HepG2 (cell line): ENCODE measurements at regions not wholly inside any gene's neighbourhood (a gene's known extent, or its start where the extent isn't known, plus 50 kb on each side); places are given as distances from the start of the nearest gene placed in this dataset.
A peak's percentile ranks its signal among the peaks of the same experiment; 100 is the strongest.

Experiments used
- HDAC2 ChIP-seq: sonication (generic); formaldehyde crosslinking; IDR thresholded peaks from 2 replicates; pipeline ENCODE4 v1.4.0; 2020; ENCODE audit warnings: missing genetic modification reagents
- HMGA1 ChIP-seq: sonication (generic); formaldehyde crosslinking; conservative IDR thresholded peaks from 2 replicates; pipeline ENCODE4 v1.4.0; 2020; ENCODE audit warnings: missing genetic modification reagents
- MED13 ChIP-seq: sonication (generic); formaldehyde crosslinking; IDR thresholded peaks from 2 replicates; pipeline ENCODE4 v1.5.0; 2020; ENCODE audit warnings: missing genetic modification reagents
- MZF1 ChIP-seq: sonication (generic); formaldehyde crosslinking; IDR thresholded peaks from 2 replicates; pipeline ENCODE4 v1.8.1; 2023; ENCODE audit warnings: mild to moderate bottlenecking, missing genetic modification reagents, borderline replicate concordance
- NFRKB ChIP-seq: fragments of 450-650 bp; IDR thresholded peaks from 2 replicates; pipeline ENCODE4 v1.6.1; 2017
- PRDM4 ChIP-seq: sonication (generic); formaldehyde crosslinking; IDR thresholded peaks from 2 replicates; pipeline ENCODE4 v1.9.0; 2021; ENCODE audit warnings: missing genetic modification reagents, borderline replicate concordance
- RAD51 ChIP-seq: fragments of 450-650 bp; IDR thresholded peaks from 2 replicates; pipeline ENCODE4 v1.6.1; 2016; ENCODE audit warnings: borderline replicate concordance
- SOX13 ChIP-seq, 3 experiments: fragments of 450-650 bp in 1 of 3; sonication (generic) in 1 of 3; formaldehyde crosslinking in 1 of 3; IDR thresholded peaks in 2 of 3; conservative IDR thresholded peaks in 1 of 3; 2 replicates each; pipeline versions ENCODE4 v1.5.0 to v1.6.1; 2016 to 2020; ENCODE audit warnings: antibody characterized with exemption in 1 of 3, mild to moderate bottlenecking in 1 of 3, missing compliant biosample characterization in 1 of 3, missing genetic modification reagents in 1 of 3, moderate library complexity in 1 of 3
- SRF ChIP-seq: IDR thresholded peaks from 2 replicates; pipeline ENCODE4 v1.6.1; 2011; ENCODE audit warnings: mild to moderate bottlenecking, low read depth, low read length, moderate library complexity
- TERF1 ChIP-seq: sonication (generic); formaldehyde crosslinking; IDR thresholded peaks from 2 replicates; pipeline ENCODE4 v1.8.0; 2022; ENCODE audit warnings: mild to moderate bottlenecking, missing genetic modification reagents, moderate library complexity
- THRA ChIP-seq: sonication (generic); formaldehyde crosslinking; IDR thresholded peaks from 2 replicates; pipeline ENCODE4 v1.4.0; 2020; ENCODE audit warnings: missing genetic modification reagents, borderline replicate concordance
- ZFP36L2 ChIP-seq: sonication (generic); formaldehyde crosslinking; IDR thresholded peaks from 2 replicates; pipeline ENCODE4 v1.4.0; 2020; ENCODE audit warnings: missing genetic modification reagents
- ZNF280B ChIP-seq: sonication (generic); formaldehyde crosslinking; IDR thresholded peaks from 2 replicates; pipeline ENCODE4 v1.5.0; 2020; ENCODE audit warnings: missing genetic modification reagents, mild to moderate bottlenecking, borderline replicate concordance
- ZNF441 ChIP-seq: sonication (generic); formaldehyde crosslinking; IDR thresholded peaks from 2 replicates; pipeline ENCODE4 v1.7.0; 2021; ENCODE audit warnings: missing genetic modification reagents, borderline replicate concordance
- ZNF781 ChIP-seq: sonication (generic); formaldehyde crosslinking; IDR thresholded peaks from 2 replicates; pipeline ENCODE4 v1.5.1; 2020; ENCODE audit warnings: borderline replicate concordance, mild to moderate bottlenecking, missing genetic modification reagents; ENCODE audit errors: not compliant biosample characterization
- ZUFSP ChIP-seq: sonication (generic); formaldehyde crosslinking; IDR thresholded peaks from 2 replicates; pipeline ENCODE4 v1.9.0; 2021; ENCODE audit warnings: missing genetic modification reagents, mild to moderate bottlenecking, borderline replicate concordance

GRCh38 chr20:50294164-50295088 is 103.8 kb downstream of the CEBPB start (continued):
- TF ChIP-seq ZUFSP (CRISPR knock-in tag) (no peak), HMGA1 (CRISPR knock-in tag) (no peak), TERF1 (no peak), THRA (CRISPR knock-in tag) (peak; percentile 40; the same call in 1 of the 2 replicates), RAD51 (no peak), ZNF280B (CRISPR knock-in tag) (no peak), NFRKB (no peak), MED13 (no peak), ZNF441 (CRISPR knock-in tag) (no peak), SOX13 (IDR thresholded peaks at IDR 0.05) (no peak), SOX13 (CRISPR knock-in tag; conservative IDR thresholded peaks at IDR 0.05 in 1 of 2, IDR thresholded peaks at IDR 0.05 in 1 of 2) (0 out of 4 replicates have a peak, but pooled peaks of 1 of the 2 experiments have one; percentile 10), HDAC2 (CRISPR knock-in tag) (peak; percentile 50; the same call in 1 of the 2 replicates), PRDM4 (CRISPR knock-in tag) (no peak), SRF (no peak), ZFP36L2 (no peak), MZF1 (CRISPR knock-in tag) (0 out of 2 replicates have a peak, but pooled peaks have one; percentile 72), ZNF781 (CRISPR knock-in tag) (peak; percentile 55)
